Right ventricle myocardium superior (tissue), 1 donor: ENCODE measurements at regions not wholly inside any gene's neighbourhood (a gene's known extent, or its start where the extent isn't known, plus 50 kb on each side); places are given as distances from the start of the nearest gene placed in this dataset.

ENCODE experiments used
- ATAC-seq: fragments of 200-7000 bp; cut with Tn5 transposase; one replicate; pipeline ENCODE4 v1.9.1; 2020; ENCODE audit warnings: mild to moderate bottlenecking; ENCODE audit not compliant: poor library complexity
- DNase-seq: peaks from one replicate; pipeline ENCODE4 v3.0.0-alpha.2; 2020
- intact Hi-C: fragments of 100-400 bp; cut with DNase I; formaldehyde crosslinking; loops from one replicate; pipeline ENCODE4 v1.11.2; 2022
- donor health status: DM: no; HTN: yes; CAD: no; lungs with severe emphysema.

DNA sequence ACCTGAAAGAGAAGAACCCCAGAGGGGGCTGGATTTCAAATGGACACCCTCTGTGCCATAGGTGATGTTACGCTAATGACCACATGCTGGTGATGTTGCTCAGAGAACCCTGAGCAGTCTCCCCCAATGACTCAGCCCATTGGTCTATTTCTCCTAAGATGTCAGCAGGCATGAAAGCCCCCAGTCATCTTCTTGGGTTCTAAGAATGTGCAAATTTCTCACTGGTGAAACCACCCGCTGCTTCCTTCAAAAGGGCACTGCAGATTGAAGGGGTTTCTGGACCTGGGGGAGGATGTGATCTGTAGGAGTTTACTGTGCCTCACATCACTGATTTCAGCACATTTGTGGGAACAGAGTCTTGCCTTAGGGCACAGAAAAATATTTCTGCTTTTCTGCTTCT lies 298.4 kb upstream of the MOCS1 start:
- ATAC-seq (no peak), DNase-seq (no peak)
- intact Hi-C loops: no loop called here

GRCh38 chr6:40227735-40228134 lies 293.5 kb upstream of the MOCS1 start:
- no peak for ATAC-seq
- no peak for DNase-seq
- intact Hi-C loops: no loop called here

- DNase-seq (no peak), ATAC-seq (no peak)
- intact Hi-C loops: no loop called here
Observed at GRCh38 chr6:40222354-40222753, 288.1 kb upstream of the MOCS1 start.

- intact Hi-C loops: no loop called here
Observed at GRCh38 chr6:40219799-40220198, 285.5 kb upstream of the MOCS1 start.

GRCh38 chr6:40210628-40211056 lies 276.4 kb upstream of the MOCS1 start:
- DNase-seq: no peak
- intact Hi-C loops: no loop called here
- no peak for ATAC-seq

More at GRCh38 chr6:40219799-40220198, 285.5 kb upstream of the MOCS1 start:
- DNase-seq (no peak), ATAC-seq (no peak)

DNA sequence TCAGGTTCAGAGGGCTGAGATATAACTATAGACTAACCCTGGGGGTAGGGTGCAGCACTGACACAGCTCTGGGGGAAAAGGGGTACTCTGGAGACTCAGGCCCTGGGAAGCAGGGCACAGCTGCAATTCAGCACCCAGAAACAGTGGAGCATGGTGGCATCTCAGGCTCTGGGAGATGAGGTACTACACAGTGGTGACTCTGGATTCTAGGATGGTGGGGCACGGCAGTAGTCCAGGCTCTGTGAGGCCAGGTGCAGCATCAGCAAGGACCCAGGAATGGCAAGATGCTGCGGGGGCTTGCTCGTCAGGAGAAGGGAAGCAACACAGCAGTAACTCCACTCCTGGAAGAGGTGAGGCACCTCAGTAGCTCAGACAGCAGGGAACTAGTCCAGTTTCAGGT lies 271.5 kb upstream of the MOCS1 start:
- DNase-seq (no peak), ATAC-seq (no peak)
- intact Hi-C loops: no loop called here

- DNase-seq (no peak), ATAC-seq (no peak)
- intact Hi-C loops: no loop called here
Observed at GRCh38 chr6:40205004-40205403, 270.7 kb upstream of the MOCS1 start.

- intact Hi-C loops: no loop called here
- DNase-seq: no peak
- no peak for ATAC-seq
Observed at GRCh38 chr6:40197371-40197770, 263.1 kb upstream of the MOCS1 start.

GRCh38 chr6:40196135-40196518 lies 261.9 kb upstream of the MOCS1 start:
- intact Hi-C loops: no loop called here

GRCh38 chr6:40195428-40196134 lies 261.3 kb upstream of the MOCS1 start:
- intact Hi-C loops: no loop called here
- ATAC-seq (no peak), DNase-seq (no peak)

More at GRCh38 chr6:40196135-40196518, 261.9 kb upstream of the MOCS1 start:
- ATAC-seq (no peak), DNase-seq (no peak)

DNA sequence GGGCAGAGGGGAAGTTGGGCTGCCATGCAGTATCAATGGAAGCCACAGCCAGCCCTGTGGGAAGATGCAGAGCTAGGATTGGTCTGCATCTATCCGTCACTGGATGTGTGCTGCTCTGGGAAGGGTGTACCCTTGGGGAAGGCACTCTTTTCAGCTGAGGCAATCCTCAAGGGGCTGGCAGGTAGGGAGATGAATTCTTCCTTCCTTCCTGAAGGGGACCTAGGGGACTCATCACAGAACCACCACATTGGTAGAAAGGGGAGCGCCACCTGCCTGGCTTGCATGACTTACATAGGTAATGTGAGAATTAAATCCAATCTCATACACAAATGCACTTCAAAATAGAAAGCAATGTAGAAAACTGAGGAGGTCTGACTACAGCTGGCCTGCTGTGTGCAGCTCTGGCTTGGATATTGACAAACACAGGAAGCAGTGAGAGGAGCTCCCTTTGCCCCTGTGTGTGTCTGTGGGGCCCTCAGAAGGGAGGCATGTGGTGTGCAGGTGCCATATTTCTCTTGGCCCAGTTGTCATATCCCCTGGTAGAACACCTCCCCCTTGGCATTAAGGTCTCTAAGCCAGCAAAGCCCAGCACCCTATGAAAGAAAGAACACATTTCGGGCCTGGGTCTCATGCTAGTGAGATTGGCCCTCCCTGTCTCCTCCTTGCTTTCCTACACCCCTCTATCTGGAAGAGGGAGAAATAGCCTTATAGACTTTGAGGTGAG lies 260.3 kb upstream of the MOCS1 start:
- no peak for ATAC-seq
- intact Hi-C loops: no loop called here

DNA sequence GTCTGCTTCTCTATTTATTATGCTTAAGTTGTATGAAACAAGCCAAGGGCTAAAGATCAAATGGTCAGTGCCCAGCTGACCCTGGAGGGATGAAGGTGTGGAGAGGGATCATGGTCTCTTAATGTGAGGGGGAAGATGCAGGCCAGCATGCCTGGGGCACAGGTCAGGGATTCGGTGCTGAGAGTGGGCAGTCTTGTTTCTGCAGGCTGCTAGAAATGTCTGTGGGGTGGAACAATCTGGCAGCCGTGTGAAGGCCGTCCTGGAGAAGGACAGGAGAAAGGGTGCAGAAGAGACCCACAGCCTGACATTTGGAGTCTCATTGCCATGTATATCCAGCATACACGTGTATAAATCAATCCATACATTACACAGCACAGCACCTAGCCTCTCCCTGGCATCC lies 258.3 kb upstream of the MOCS1 start:
- ATAC-seq: no peak
- intact Hi-C loops: no loop called here
- DNase-seq: no peak

More for the DNA sequence above, 260.3 kb upstream of the MOCS1 start:
- DNase-seq: no peak

DNA sequence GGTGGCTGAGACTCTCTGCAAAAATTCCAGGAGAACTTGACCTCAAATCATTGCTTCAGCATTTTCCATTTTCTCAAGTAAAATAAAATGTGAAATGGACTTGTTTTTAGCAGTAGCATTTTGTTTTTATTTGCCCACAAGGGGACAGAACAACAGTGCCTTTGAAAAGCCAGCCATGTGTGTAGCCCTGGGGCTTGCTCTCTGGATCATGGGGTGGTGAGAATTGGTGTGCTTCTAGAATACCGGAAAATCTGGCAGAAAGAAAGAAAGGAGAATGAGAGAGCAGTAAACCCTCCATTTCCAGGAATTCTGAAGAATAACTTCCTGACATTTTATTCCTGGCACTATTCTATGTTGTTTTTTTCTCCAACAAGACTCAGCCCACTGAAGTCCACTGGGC lies 254.7 kb upstream of the MOCS1 start:
- intact Hi-C loops: no loop called here
- ATAC-seq (no peak), DNase-seq (no peak)

- DNase-seq: no peak
- intact Hi-C loops: no loop called here
- ATAC-seq: no peak
Observed at GRCh38 chr6:40187535-40188144, 253.4 kb upstream of the MOCS1 start.

- DNase-seq (no peak), ATAC-seq (no peak)
- intact Hi-C loops: no loop called here
Observed at GRCh38 chr6:40185486-40185885, 251.2 kb upstream of the MOCS1 start.

- DNase-seq (no peak), ATAC-seq (no peak)
- intact Hi-C loops: no loop called here
Observed at GRCh38 chr6:40183902-40184301, 249.6 kb upstream of the MOCS1 start.

- intact Hi-C loops: no loop called here
- no peak for ATAC-seq
- no peak for DNase-seq
Observed at GRCh38 chr6:40181367-40181766, 247.1 kb upstream of the MOCS1 start.

DNA sequence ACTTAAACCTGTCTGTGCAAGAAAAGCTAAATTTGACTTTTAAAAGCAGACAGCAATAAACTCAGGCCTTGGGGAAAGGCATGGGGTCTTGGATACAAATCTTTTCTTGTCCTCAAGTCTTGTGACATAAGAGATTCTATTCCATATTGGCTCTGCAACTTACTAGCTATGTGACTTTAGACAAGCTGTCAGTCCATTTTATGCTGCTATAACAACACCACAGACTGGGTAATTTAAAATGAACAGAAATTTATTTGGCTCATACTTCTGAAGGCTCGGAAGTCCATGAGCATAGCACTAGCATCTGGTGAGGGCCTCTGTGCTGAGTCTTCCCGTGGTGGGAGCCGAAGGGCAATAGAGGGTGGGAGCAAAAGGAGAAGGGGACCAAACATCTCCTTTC lies 246.0 kb upstream of the MOCS1 start:
- intact Hi-C loops: no loop called here
- DNase-seq (no peak), ATAC-seq (no peak)

DNA sequence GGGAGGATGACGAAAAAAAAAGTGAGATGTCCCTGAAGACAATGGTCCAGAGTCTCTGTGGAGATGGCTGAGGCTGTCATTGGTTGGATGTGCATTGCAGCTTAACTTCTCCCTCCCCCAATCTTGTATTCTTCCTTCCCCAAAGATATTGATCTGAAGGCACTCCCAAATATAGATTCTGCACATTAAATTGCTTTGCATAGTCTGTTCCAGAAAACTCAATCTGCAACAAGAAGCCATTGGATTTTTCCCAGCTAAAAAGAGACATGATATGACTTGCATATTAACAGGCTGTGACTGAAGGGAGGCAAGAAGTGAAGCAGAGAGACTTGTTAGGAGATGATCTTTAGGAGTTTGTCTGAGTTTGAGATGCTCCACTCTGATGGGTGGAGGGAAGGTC lies 245.2 kb upstream of the MOCS1 start:
- intact Hi-C loops: no loop called here
- no peak for DNase-seq
- no peak for ATAC-seq

- no peak for DNase-seq
- intact Hi-C loops: no loop called here
- ATAC-seq: no peak
Observed at GRCh38 chr6:40177598-40177997, 243.3 kb upstream of the MOCS1 start.
